ENCODE measurements at regions not wholly inside any gene's neighbourhood (a gene's known extent, or its start where the extent isn't known, plus 50 kb on each side); places are given as distances from the start of the nearest gene placed in this dataset.

DNA sequence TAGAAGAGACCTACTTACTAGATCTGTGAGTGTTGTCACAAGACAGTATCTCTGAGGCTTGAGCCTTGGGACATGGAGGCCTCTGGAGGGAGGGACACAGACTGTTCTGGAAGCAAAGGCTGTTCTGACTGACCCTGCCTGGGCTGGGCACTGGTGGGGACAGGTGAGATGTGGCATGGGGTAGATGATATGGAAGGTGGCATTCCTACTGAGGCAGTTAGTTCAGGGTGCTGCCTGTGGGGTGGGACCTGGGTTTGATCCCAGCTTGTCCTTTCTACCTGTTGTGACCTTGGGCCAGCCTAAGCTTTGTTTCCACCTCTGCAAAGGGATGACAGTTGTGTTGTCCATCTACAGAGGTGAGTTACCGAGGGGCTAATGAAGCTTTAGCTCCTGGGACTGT lies 140.2 kb downstream of the C9orf50 start:
- H3K4me3 Mint-ChIP-seq, result peak overlapping the region; percentile 27
- H3K27me3 Mint-ChIP-seq, result no peaks in the 10 kb centered on the region
- no peaks in the 10 kb centered on the region for H3K36me3 Mint-ChIP-seq
- peaks cover 21% of the 10 kb centered on the region for H3K4me1 Mint-ChIP-seq (ENCODE audit: low read depth)
- peak overlapping the region; percentile 22 for H3K27ac Mint-ChIP-seq
- H3K9me3 Mint-ChIP-seq (ENCODE audit: low read depth), result no peaks in the 10 kb centered on the region

DNA sequence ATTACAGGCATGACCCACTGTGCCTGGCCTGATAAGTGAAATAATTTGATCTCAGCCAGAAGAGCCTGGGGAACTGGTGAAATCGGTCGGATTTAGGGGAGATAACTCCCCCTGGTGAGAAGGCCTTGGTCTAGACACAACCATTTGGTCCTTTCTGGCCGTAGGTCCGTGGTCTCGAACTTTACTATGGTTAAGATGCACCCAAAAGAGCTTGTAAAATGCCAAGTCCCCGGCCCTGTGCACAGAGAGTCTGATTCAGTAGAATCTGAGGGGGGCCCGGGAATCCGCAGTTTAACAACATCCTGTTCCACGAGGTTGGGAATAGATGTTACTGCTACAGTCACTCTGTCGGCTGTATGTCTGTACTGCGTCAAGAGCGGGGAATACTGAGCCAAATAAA lies 140.7 kb downstream of the C9orf50 start:
- Mint-ChIP-seq H3K4me1 (ENCODE audit: low read depth) (peaks cover 17% of the 10 kb centered on the region), H3K9me3 (ENCODE audit: low read depth) (no peaks in the 10 kb centered on the region), H3K36me3 (no peaks in the 10 kb centered on the region), H3K4me3 (no peak overlapping the region), H3K27me3 (no peaks in the 10 kb centered on the region), H3K27ac (peak overlapping the region; percentile 22)

DNA sequence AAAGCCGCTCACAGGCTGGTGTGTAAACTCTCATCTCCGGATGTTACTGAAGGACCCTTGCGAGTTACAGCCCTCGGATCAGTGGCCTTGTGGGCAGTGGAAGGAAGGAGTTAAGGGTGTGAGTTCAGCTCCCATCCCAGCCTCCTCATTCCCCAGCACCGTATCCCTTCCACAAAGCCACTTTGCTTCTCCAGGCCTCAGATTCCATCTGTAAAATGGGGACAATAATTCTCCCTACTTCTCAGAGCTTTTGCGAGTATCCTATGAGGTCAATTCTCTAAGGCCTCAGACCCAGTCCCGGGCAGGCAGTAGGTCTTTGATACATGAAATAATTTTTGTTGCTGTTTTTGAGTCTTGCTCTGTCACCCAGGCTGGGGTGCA lies 141.3 kb downstream of the C9orf50 start:
- no peaks in the 10 kb centered on the region for H3K9me3 Mint-ChIP-seq (ENCODE audit: low read depth)
- no peak overlapping the region for H3K4me3 Mint-ChIP-seq
- H3K27me3 Mint-ChIP-seq, result no peaks in the 10 kb centered on the region
- no peak overlapping the region for H3K27ac Mint-ChIP-seq
- H3K4me1 Mint-ChIP-seq (ENCODE audit: low read depth), result peaks cover 16% of the 10 kb centered on the region
- no peaks in the 10 kb centered on the region for H3K36me3 Mint-ChIP-seq

DNA sequence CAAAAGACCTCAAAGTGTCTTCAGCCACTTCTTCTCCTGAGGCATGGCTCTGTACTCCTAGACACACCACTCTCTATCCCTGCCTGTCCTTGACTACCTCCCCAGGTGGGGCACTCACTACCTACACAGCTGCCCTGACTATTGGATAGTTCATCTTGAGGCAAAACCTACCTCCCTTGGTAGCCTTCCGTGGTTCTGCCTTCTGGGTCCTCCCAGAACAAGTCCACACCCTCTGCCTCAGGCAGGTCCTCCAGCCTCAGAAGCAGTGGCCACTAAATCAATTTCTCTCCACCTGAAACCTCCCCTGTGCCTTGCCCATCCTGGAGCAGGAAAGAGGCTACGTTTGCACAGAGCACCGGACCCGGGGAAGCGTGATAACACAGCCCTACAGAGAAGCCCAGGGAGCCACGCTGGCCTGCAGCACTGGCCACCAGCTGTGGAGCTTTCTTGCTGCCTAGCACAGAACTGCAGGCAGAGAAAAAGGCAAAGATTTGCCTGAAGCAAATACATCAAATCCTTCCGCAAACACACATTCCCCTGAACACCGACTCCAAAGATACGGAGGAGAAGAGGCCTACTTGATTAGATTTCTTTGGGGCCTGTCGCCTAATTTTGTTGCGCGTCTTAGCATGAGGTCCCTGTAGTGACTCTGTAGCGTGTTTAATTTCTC lies 141.8 kb downstream of the C9orf50 start:
- Mint-ChIP-seq H3K27me3 (no peaks in the 10 kb centered on the region), H3K9me3 (ENCODE audit: low read depth) (no peaks in the 10 kb centered on the region), H3K4me1 (ENCODE audit: low read depth) (peaks cover 11% of the 10 kb centered on the region), H3K4me3 (no peak overlapping the region), H3K36me3 (no peaks in the 10 kb centered on the region), H3K27ac (no peak overlapping the region)

DNA sequence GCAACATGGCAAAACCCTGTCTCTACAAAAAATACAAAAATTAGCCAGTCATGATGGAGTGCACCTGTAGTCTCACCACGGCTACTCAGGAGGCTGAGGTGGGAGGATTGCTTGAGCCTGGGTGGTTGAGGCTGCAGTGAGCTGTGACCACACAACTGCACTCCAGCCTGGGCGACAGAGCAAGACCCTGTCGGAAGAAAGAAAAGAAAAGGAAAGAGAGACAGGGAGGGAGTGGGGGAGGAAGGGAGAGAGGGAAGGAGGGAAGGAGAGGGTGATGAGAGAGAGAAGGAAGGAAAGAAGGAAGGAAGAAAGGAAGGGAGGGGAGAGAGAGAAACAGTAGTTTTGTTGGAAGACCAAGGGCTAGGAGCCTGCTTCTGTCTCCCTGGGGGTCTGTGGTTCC lies 142.4 kb downstream of the C9orf50 start:
- Mint-ChIP-seq H3K4me3 (no peak overlapping the region), H3K27me3 (no peaks in the 10 kb centered on the region), H3K36me3 (no peaks in the 10 kb centered on the region), H3K4me1 (ENCODE audit: low read depth) (peaks cover 4% of the 10 kb centered on the region), H3K9me3 (ENCODE audit: low read depth) (no peaks in the 10 kb centered on the region), H3K27ac (peak overlapping the region; percentile 34)

GRCh38 chr9:129476821-129477611 lies 143.9 kb downstream of the C9orf50 start:
- H3K27ac Mint-ChIP-seq, result no peak overlapping the region
- H3K36me3 Mint-ChIP-seq, result no peaks in the 10 kb centered on the region
- no peaks in the 10 kb centered on the region for H3K27me3 Mint-ChIP-seq
- H3K4me3 Mint-ChIP-seq, result no peak overlapping the region
- no peaks in the 10 kb centered on the region for H3K9me3 Mint-ChIP-seq (ENCODE audit: low read depth)
- H3K4me1 Mint-ChIP-seq (ENCODE audit: low read depth), result no peaks in the 10 kb centered on the region

DNA sequence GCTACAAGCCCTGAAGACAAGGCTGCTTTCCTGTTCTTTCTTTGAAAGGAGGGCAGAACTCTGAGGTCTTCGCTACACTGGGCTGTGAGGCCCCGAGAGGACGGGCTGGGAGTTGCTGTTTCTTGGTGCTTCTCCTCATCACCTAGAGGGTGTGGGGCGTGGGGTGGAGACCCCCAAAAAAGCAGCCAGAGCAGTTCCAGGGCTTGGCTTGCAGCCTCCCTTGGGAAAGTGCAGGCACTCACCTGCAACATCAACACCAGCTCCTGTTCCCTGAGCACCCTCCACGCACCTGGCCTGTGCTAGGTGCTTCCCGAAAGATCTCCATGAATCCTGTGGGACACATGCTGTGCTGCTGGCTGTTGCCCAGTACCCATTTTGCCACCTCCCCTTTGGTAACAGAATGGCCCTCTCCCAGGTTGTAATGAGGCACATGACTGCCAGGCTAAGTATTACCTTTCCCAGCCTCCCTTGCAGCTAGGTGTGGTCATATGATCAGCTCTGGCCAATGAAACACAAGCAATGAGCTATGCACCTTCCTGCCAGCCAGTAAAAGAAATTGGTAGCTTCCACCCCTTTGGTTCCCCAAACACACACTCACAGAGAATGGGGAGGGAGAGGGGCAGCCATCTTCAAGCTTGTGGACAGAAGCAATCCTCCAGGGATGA lies 146.0 kb downstream of the C9orf50 start:
- Mint-ChIP-seq H3K36me3 (no peaks in the 10 kb centered on the region), H3K27me3 (no peaks in the 10 kb centered on the region), H3K27ac (no peak overlapping the region), H3K4me1 (ENCODE audit: low read depth) (peaks cover 13% of the 10 kb centered on the region), H3K4me3 (no peak overlapping the region), H3K9me3 (ENCODE audit: low read depth) (no peaks in the 10 kb centered on the region)

DNA sequence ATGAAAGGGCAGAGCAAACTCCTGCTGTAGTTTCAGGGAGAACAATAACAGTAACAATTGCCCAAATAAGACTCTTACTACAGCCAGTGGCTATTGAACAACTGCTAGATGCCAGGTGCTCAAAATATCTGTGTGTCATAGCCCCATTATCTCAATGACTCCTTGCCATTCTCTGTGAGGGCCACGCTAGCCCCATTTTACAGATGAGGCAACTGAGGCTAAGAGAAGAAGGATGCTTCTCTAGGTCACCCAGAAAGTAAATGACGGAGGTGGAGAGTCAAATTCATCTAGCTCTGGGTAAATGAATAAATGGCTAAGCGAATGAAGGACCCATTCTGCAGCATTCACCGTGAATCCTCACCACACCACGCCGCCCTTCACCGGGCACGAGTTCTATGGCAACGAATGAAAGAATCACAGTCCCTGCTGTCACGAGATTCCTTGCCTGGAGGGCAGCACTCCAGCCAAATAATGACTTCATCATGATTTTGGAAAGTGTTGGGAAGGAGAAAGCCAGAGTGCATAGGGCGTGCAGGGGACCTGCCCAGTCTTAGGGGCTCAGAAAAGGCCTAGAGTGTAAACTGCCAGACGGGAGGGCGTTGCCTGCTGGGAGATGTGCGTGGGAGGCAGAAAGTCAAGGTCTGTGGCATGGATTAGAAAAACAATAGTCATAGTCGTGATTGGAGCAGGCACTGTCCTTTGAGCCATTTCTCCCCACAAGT lies 147.2 kb downstream of the C9orf50 start:
- H3K36me3 Mint-ChIP-seq, result no peaks in the 10 kb centered on the region
- no peaks in the 10 kb centered on the region for H3K27me3 Mint-ChIP-seq
- H3K4me3 Mint-ChIP-seq, result no peak overlapping the region
- no peaks in the 10 kb centered on the region for H3K9me3 Mint-ChIP-seq (ENCODE audit: low read depth)
- no peak overlapping the region for H3K27ac Mint-ChIP-seq
- H3K4me1 Mint-ChIP-seq (ENCODE audit: low read depth), result peaks cover 14% of the 10 kb centered on the region

- Mint-ChIP-seq H3K36me3 (no peaks in the 10 kb centered on the region), H3K27me3 (no peaks in the 10 kb centered on the region), H3K4me3 (no peak overlapping the region), H3K27ac (no peak overlapping the region), H3K9me3 (ENCODE audit: low read depth) (no peaks in the 10 kb centered on the region), H3K4me1 (ENCODE audit: low read depth) (peaks cover 14% of the 10 kb centered on the region)
Observed at GRCh38 chr9:129472651-129473102, 148.2 kb downstream of the C9orf50 start.

- no peak overlapping the region for H3K27ac Mint-ChIP-seq
Observed at GRCh38 chr9:129471201-129472019, 149.5 kb downstream of the C9orf50 start.

GRCh38 chr9:129469988-129470316 lies 150.9 kb downstream of the C9orf50 start:
- peaks cover 14% of the 10 kb centered on the region for H3K4me1 Mint-ChIP-seq (ENCODE audit: low read depth)
- H3K4me3 Mint-ChIP-seq, result no peak overlapping the region
- no peaks in the 10 kb centered on the region for H3K36me3 Mint-ChIP-seq
- no peaks in the 10 kb centered on the region for H3K27me3 Mint-ChIP-seq
- H3K27ac Mint-ChIP-seq, result peak overlapping the region; percentile 66
- H3K9me3 Mint-ChIP-seq (ENCODE audit: low read depth), result no peaks in the 10 kb centered on the region

More at GRCh38 chr9:129471201-129472019, 149.5 kb downstream of the C9orf50 start:
- no peak overlapping the region for H3K4me3 Mint-ChIP-seq
- no peaks in the 10 kb centered on the region for H3K36me3 Mint-ChIP-seq
- H3K27me3 Mint-ChIP-seq, result no peaks in the 10 kb centered on the region
- no peaks in the 10 kb centered on the region for H3K9me3 Mint-ChIP-seq (ENCODE audit: low read depth)
- peaks cover 14% of the 10 kb centered on the region for H3K4me1 Mint-ChIP-seq (ENCODE audit: low read depth)

- no peaks in the 10 kb centered on the region for H3K27me3 Mint-ChIP-seq
- H3K36me3 Mint-ChIP-seq, result no peaks in the 10 kb centered on the region
- H3K9me3 Mint-ChIP-seq (ENCODE audit: low read depth), result no peaks in the 10 kb centered on the region
- no peak overlapping the region for H3K27ac Mint-ChIP-seq
- no peak overlapping the region for H3K4me3 Mint-ChIP-seq
- peaks cover 14% of the 10 kb centered on the region for H3K4me1 Mint-ChIP-seq (ENCODE audit: low read depth)
Observed at GRCh38 chr9:129469188-129469987, 151.5 kb downstream of the C9orf50 start.

DNA sequence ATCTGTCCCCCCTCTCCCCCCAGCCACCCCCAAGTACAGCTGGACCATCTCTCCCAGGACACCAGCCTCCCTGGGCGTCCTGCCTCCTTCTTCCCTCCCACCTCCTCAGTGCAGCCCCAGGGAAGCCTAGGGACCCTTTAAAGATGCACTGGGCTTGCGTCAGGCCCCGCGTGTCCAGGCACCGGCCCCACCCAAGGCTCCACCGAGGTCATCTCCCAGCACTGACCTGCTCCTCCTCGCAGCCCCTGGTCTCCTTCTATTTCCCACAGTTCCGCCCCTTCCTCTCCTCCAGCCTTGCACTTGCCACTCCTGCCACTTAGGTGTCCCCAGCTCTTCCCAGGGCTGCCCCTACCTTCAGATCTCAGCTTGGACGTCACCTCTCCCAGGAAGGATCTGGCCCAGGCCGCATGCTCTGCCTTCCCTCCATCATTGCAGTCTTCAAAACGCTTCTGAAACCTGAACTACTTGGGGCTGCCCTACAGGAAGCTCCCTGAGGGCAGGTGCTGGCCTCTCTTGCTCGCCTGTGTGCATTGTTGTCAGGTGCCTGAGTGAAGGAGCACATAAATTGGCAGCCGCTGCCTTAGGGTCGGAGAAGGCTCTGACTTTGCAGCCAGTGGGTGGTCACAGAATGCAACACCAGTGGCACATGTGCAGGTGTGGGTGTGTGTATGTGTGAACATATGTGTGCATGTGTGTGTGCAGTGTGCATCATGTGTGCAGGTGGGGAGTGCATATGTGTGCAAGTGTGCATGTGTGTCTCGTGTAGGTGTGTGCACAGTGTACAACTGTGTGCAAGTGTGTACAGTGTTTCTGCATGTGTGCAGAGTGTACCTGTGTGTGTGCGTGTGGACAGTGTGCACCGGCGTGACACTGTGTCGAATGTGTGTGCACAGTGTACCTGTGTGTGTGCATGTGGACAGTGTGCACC lies 152.9 kb downstream of the C9orf50 start:
- Mint-ChIP-seq H3K9me3 (ENCODE audit: low read depth) (no peaks in the 10 kb centered on the region), H3K4me1 (ENCODE audit: low read depth) (peaks cover 14% of the 10 kb centered on the region), H3K4me3 (no peak overlapping the region), H3K27me3 (no peaks in the 10 kb centered on the region), H3K36me3 (no peaks in the 10 kb centered on the region), H3K27ac (no peak overlapping the region)

Measured in activated naive CD8-positive, alpha-beta T cell (primary cell).